ENCODE measurements at regions not wholly inside any gene's neighbourhood (a gene's known extent, or its start where the extent isn't known, plus 50 kb on each side); places are given as distances from the start of the nearest gene placed in this dataset.
A peak's percentile ranks its signal among the peaks of the same experiment; 100 is the strongest.

- no peaks in the 10 kb centered on the region for H3K27me3 ChIP-seq
- no peaks in the 10 kb centered on the region for H3K36me3 ChIP-seq (replicated peaks in 1 of 2)
- no peak overlapping the region for H3K4me3 ChIP-seq
- 86 to 93% (median 91%) methylated on average over 1 of the region's 1 CpG for WGBS, 4 donors
- H3K9me3 ChIP-seq (replicated peaks in 1 of 3) = no peaks in the 10 kb centered on the region
- H3K4me1 ChIP-seq (replicated peaks in 1 of 2) = no peaks in the 10 kb centered on the region
- TF ChIP-seq POLR2A (IDR thresholded peaks at IDR 0.05) = no peak
- TF ChIP-seq CTCF (IDR thresholded peaks at IDR 0.05) = no peak
- intact Hi-C loops (cut with DNase I) = no loop called here
- no peak overlapping the region for H3K27ac ChIP-seq
- DNase-seq = no peak
Observed at GRCh38 chr10:75304313-75304712, 68.6 kb upstream of the COMTD1 start.

DNA sequence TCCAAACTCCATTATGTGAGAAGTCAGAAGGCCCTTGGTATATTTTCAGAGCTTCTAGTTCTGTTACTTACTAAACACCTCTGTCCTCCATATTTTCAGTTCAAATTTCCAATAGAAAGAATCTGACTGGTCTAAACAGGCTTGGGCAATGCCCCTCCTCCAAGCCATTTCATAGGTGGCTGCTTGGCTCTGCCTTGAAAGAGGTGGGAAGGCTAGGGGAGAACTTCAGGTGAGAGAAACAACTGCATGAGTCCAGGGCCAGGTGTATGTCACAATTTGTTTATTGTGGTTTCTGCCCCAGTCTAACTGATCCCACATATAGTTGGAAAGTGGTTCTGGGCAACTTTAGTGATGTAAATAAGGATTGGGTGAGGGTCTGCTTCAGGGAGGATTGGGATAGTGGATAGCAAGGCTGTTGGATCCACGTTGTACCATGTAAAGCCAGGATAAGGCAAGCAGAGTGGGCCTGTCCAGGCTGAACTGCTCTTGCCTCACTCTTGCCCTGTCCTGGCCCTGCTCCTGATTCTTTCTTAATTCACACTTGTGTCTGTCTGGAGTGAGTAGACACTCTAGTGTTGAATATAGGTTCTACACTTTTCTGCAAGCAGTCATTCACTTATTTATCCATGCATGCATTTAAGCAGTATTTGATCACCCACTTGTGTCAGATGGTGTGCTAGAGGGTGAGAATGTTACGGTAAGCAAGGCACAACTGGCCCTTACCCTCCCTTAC is 67.5 kb upstream of the COMTD1 start:
- no peaks in the 10 kb centered on the region for H3K9me3 ChIP-seq (replicated peaks in 1 of 3)
- no peaks in the 10 kb centered on the region for H3K27me3 ChIP-seq
- DNase-seq = no peak
- no peak for TF ChIP-seq CTCF (IDR thresholded peaks at IDR 0.05)
- TF ChIP-seq POLR2A (IDR thresholded peaks at IDR 0.05) = no peak
- H3K4me1 ChIP-seq (replicated peaks in 1 of 2) = no peaks in the 10 kb centered on the region
- WGBS, 4 donors = 81 to 95% (median 89%) methylated on average over 2 of the region's 2 CpGs
- intact Hi-C loops (cut with DNase I) = no loop called here
- H3K4me3 ChIP-seq = no peak overlapping the region
- H3K27ac ChIP-seq = no peak overlapping the region
- no peaks in the 10 kb centered on the region for H3K36me3 ChIP-seq (replicated peaks in 1 of 2)

DNA sequence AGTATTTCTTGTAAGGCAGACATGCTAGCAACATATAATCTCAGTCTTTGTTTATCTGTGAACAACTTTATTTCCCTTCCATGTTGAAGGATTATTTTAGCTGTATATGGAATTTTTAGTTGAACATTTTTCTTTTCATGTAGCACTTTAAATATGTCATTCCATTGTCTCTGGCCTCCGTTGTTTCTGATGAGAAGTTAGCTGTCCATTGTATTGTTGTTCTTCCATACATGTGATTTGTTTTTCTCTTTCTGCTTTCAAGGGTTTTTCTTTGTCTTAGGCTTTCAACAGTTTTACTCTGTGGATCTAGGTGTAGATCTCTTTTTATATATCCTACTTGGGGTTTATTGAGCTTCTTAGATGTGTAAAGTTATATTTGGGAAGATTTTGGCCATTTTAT is 66.3 kb upstream of the COMTD1 start:
- Histone ChIP-seq H3K27ac (no peak overlapping the region), H3K4me3 (no peak overlapping the region), H3K27me3 (no peaks in the 10 kb centered on the region), H3K9me3 (replicated peaks in 1 of 3) (no peaks in the 10 kb centered on the region), H3K36me3 (replicated peaks in 1 of 2) (no peaks in the 10 kb centered on the region), H3K4me1 (replicated peaks in 1 of 2) (peaks cover 0 to 6% of the 10 kb centered on the region in 2 donors)
- intact Hi-C loops (cut with DNase I) = no loop called here
- TF ChIP-seq CTCF (IDR thresholded peaks at IDR 0.05) = no peak
- TF ChIP-seq POLR2A (IDR thresholded peaks at IDR 0.05) = no peak
- WGBS, 4 donors = 73 to 90% (median 82%) methylated on average over 1 of the region's 1 CpG
- DNase-seq = no peak

DNA sequence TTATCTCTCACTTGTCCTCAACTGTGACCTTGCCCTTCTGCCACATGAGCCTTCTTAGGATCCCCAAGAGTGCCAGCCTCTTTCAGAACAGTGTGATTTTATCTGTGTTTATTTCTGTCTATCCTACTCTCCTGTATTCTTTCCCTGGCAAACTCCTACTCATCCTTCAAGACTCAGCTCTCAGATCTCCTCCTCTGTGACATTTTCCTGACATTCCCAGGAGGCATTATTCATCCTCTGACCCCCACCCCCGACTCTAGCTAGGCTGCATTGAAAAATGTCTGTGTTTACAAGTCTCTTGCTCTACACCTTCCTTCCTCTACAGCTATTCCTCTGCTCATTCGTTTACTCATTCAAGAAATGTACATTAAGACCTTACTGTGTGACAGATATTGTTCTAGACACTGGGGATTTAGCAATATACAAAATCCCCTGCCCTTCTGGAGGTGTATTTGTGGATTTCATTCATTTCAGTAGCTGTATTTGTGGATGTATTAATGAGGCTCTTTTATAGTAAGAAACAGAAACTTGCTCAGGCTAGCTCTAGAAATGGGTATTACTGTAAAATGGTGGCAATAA is 61.4 kb upstream of the COMTD1 start:
- H3K36me3 ChIP-seq (replicated peaks in 1 of 2) = no peaks in the 10 kb centered on the region
- intact Hi-C loops (cut with DNase I) = loop anchor here in 1 of 2 donors (5.0 kb wide), 1 partner anchor 100 kb away; no protein-coding TSS in a partner anchor
- H3K27me3 ChIP-seq = no peaks in the 10 kb centered on the region
- peak overlapping the region in 2 of 5 donors; percentile 16 to 97 for H3K27ac ChIP-seq
- no peak overlapping the region for H3K4me3 ChIP-seq
- no peak for DNase-seq
- 40 to 54% (median 46%) methylated on average over 2 of the region's 2 CpGs for WGBS, 4 donors
- TF ChIP-seq CTCF (IDR thresholded peaks at IDR 0.05) = no peak
- TF ChIP-seq POLR2A (IDR thresholded peaks at IDR 0.05) = no peak
- H3K9me3 ChIP-seq (replicated peaks in 1 of 3) = no peaks in the 10 kb centered on the region
- peaks cover 8 to 33% of the 10 kb centered on the region in 2 donors for H3K4me1 ChIP-seq (replicated peaks in 1 of 2)
